Smooth muscle cell (in vitro differentiated cells): ENCODE measurements at regions not wholly inside any gene's neighbourhood (a gene's known extent, or its start where the extent isn't known, plus 50 kb on each side); places are given as distances from the start of the nearest gene placed in this dataset.

Experiments used
- DNase-seq: peaks from one replicate; lab custom pipeline; 2025; ENCODE audit not compliant: unreplicated experiment; lab: John Stamatoyannopoulos, UW
- H2AFZ ChIP-seq: fragments of 200-600 bp; sonication (generic); 2 replicates; pipeline ENCODE4 v1.6.0; 2016; ENCODE audit warnings: antibody characterized with exemption, low read depth, mild to moderate bottlenecking
- H3F3A ChIP-seq: fragments of 200-600 bp; sonication (generic); 2 replicates; pipeline ENCODE4 v1.6.0; 2017; ENCODE audit warnings: antibody characterized with exemption, low read depth
- H3K27ac ChIP-seq: fragments of 200-600 bp; sonication (generic); 2 replicates; pipeline ENCODE4 v1.5.1; 2016; ENCODE audit warnings: low read depth, mild to moderate bottlenecking
- H3K27me3 ChIP-seq: fragments of 200-600 bp; sonication (generic); 2 replicates; pipeline ENCODE4 v1.6.1; 2016; ENCODE audit warnings: low read depth, mild to moderate bottlenecking
- H3K36me3 ChIP-seq: fragments of 200-600 bp; sonication (generic); 2 replicates; pipeline ENCODE4 v1.5.1; 2016; ENCODE audit warnings: low read depth
- H3K4me1 ChIP-seq: fragments of 200-600 bp; sonication (generic); 2 replicates; pipeline ENCODE4 v1.5.1; 2016; ENCODE audit warnings: low read depth
- H3K4me2 ChIP-seq: fragments of 200-600 bp; sonication (generic); 2 replicates; pipeline ENCODE4 v1.6.0; 2016; ENCODE audit warnings: mild to moderate bottlenecking
- H3K4me3 ChIP-seq: fragments of 200-600 bp; sonication (generic); 2 replicates; pipeline ENCODE4 v1.5.1; 2016; ENCODE audit warnings: mild to moderate bottlenecking
- H3K79me2 ChIP-seq: fragments of 200-600 bp; sonication (generic); 2 replicates; pipeline ENCODE4 v1.6.0; 2016; ENCODE audit warnings: low read depth, mild to moderate bottlenecking
- H3K9ac ChIP-seq: fragments of 200-600 bp; sonication (generic); 2 replicates; pipeline ENCODE4 v1.6.0; 2016; ENCODE audit warnings: low read depth
- H3K9me3 ChIP-seq: fragments of 200-600 bp; sonication (generic); replicated peaks from 2 replicates; pipeline ENCODE4 v1.5.1; 2016; ENCODE audit warnings: low read depth
- H4K20me1 ChIP-seq: fragments of 200-600 bp; sonication (generic); 2 replicates; pipeline ENCODE4 v1.6.0; 2016; ENCODE audit warnings: low read depth
- CTCF ChIP-seq: fragments of 200-600 bp; sonication (generic); IDR thresholded peaks from 2 replicates; pipeline ENCODE4 v1.5.1; 2017; ENCODE audit warnings: borderline replicate concordance, mild to moderate bottlenecking, antibody characterized with exemption; ENCODE audit not compliant: insufficient read depth, poor library complexity, severe bottlenecking
- WGBS: methylation state at CpG from one replicate; pipeline ENCODE4 v1.1.7; 2016; ENCODE audit warnings: low lambda C conversion rate; 5-methylcytosine and 5-hydroxymethylcytosine counted together

DNA sequence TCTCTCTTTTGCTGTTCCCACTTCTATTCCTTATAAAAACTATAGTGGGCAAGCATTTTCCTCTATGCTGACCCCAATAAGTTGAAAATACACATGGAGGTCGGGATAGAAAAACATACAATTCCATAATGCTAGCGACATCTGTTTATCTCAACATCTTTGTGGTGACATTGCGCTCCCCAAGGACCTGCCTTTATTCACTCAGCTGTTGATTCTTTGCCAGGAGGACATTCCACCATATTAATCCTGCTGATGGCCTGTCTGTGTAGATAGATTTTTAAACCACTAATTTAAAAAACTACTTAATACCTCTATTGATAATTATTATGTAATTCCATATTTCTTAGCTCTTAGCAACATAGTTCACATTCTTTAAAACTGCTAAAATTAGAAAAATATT lies 555.3 kb upstream of the MAP3K7 start:
- H3K4me1 ChIP-seq, result no peaks in the 10 kb centered on the region
- H3K79me2 ChIP-seq, result no peaks in the 10 kb centered on the region
- H3K4me3 ChIP-seq, result no peak overlapping the region
- WGBS, result 87% methylated on average over 3 of the region's 3 CpGs
- TF ChIP-seq CTCF, result no peak
- no peak overlapping the region for H3K4me2 ChIP-seq
- DNase-seq, result no peak
- no peak overlapping the region for H2AFZ ChIP-seq
- H3K9ac ChIP-seq, result no peak overlapping the region
- no peaks in the 10 kb centered on the region for H3K27me3 ChIP-seq
- H3K9me3 ChIP-seq, result no peaks in the 10 kb centered on the region
- H3F3A ChIP-seq, result no peaks in the 10 kb centered on the region
- H4K20me1 ChIP-seq, result no peaks in the 10 kb centered on the region
- no peak overlapping the region for H3K27ac ChIP-seq
- H3K36me3 ChIP-seq, result no peaks in the 10 kb centered on the region

DNA sequence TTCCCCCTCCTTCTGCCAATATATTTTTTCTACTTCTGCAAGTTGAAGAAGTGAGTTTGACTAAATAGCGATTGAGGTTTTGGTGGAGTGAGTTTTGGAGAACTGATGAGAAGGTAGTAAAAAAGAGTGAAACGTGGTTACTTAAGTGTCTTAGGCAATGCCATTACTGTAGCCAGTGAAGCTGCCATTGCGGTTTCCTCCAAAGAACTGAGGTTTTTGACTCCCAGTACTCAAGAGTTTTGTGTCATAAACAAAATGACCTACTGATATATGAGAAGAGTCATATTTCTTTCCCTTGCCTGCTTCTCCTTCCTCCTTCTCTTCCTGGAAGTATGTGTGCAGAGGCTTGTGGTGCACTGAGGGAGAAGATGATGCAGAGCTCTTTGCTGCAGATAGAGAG lies 554.5 kb upstream of the MAP3K7 start:
- 96% methylated on average over 3 of the region's 3 CpGs for WGBS
- Histone ChIP-seq H3K36me3 (no peaks in the 10 kb centered on the region), H3K9ac (no peak overlapping the region), H3K79me2 (no peaks in the 10 kb centered on the region), H3K9me3 (no peaks in the 10 kb centered on the region), H3K27me3 (no peaks in the 10 kb centered on the region), H3K4me1 (no peaks in the 10 kb centered on the region), H4K20me1 (no peaks in the 10 kb centered on the region), H3K4me2 (no peak overlapping the region), H3K27ac (no peak overlapping the region), H3K4me3 (no peak overlapping the region), H3F3A (no peaks in the 10 kb centered on the region), H2AFZ (no peak overlapping the region)
- DNase-seq, result no peak
- TF ChIP-seq CTCF, result no peak

- Histone ChIP-seq H3F3A (no peaks in the 10 kb centered on the region), H3K9me3 (no peaks in the 10 kb centered on the region), H3K79me2 (no peaks in the 10 kb centered on the region), H3K27ac (no peak overlapping the region), H3K27me3 (no peaks in the 10 kb centered on the region), H3K36me3 (no peaks in the 10 kb centered on the region), H3K4me2 (no peak overlapping the region), H3K4me3 (no peak overlapping the region), H2AFZ (no peak overlapping the region), H3K4me1 (no peaks in the 10 kb centered on the region), H3K9ac (no peak overlapping the region), H4K20me1 (no peaks in the 10 kb centered on the region)
- WGBS, result 66% methylated on average over 2 of the region's 2 CpGs
- DNase-seq, result no peak
- no peak for TF ChIP-seq CTCF
Measured at GRCh38 chr6:91140449-91140848, 553.6 kb upstream of the MAP3K7 start.

DNA sequence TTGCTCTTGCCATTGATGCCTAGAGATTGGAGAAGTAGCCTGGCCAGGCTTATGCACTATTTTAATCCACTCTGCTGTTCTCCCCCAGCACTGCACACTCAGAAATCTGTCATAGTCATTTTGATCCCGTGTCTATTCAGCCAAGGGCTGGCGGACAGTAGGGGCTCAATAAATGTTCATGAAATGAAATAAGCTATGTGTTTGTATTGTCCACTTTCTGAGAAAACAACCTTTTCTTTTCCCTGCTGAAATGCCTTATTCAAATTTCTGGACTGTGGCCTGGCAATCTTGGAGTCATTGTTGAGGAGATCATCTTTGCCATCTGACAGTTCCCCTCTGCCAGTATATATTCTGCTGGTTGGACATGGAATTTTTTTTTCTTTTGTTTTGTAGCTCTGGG lies 550.4 kb upstream of the MAP3K7 start:
- Histone ChIP-seq H3K27me3 (no peaks in the 10 kb centered on the region), H3K36me3 (no peaks in the 10 kb centered on the region), H3K4me2 (no peak overlapping the region), H4K20me1 (no peaks in the 10 kb centered on the region), H3K9ac (no peak overlapping the region), H2AFZ (no peak overlapping the region), H3K4me1 (no peaks in the 10 kb centered on the region), H3K9me3 (no peaks in the 10 kb centered on the region), H3F3A (no peaks in the 10 kb centered on the region), H3K4me3 (no peak overlapping the region), H3K79me2 (no peaks in the 10 kb centered on the region), H3K27ac (no peak overlapping the region)
- DNase-seq, result no peak
- no peak for TF ChIP-seq CTCF
- WGBS, result 92% methylated on average over 2 of the region's 2 CpGs
